GM19372 (cell line): ENCODE measurements at regions not wholly inside any gene's neighbourhood (a gene's known extent, or its start where the extent isn't known, plus 50 kb on each side); places are given as distances from the start of the nearest gene placed in this dataset.

ENCODE experiments used
- ATAC-seq: cut with Tn5 transposase; IDR thresholded peaks from one replicate; pipeline ENCODE4 v1.9.1; 2021; ENCODE audit warnings: mild to moderate bottlenecking, low read depth, moderate library complexity; ENCODE audit not compliant: unreplicated experiment

DNA sequence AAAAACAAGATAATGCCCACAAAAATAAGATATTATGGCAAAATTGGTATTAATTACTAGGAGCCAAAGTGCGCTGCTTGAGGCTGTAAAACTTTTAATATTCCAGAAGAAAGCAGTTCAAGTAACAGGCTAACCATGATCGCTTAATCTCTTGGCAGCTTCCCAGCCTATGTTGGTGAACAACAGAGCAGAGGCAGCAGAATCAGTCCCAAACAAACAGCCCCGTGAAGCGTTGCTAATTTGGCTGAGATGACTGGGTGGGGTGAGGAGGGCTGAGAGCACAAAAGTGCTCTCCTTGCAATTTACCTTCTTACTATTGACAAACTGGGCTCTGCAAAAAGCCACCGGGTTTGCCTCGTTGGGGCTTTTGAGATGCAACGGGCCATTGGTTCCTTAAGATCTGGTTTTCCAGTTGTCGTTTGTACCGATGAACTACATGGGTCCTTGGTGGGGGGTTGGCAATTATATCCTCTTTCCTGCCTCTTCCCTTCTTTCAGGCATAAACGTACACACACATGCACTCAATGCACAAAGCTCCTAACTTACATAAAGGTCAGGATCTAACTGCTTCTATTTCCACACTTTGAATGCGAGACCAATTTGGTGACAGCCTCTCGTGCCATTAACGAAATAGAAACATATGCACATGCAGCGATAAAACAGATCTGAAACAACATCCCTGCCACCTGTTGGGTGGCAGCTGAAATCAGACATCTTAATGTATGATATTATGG, 407.6 kb upstream of the CADM1 start:
- no peak for ATAC-seq

GRCh38 chr11:115910379-115910778, 406.2 kb upstream of the CADM1 start:
- ATAC-seq: no peak

DNA sequence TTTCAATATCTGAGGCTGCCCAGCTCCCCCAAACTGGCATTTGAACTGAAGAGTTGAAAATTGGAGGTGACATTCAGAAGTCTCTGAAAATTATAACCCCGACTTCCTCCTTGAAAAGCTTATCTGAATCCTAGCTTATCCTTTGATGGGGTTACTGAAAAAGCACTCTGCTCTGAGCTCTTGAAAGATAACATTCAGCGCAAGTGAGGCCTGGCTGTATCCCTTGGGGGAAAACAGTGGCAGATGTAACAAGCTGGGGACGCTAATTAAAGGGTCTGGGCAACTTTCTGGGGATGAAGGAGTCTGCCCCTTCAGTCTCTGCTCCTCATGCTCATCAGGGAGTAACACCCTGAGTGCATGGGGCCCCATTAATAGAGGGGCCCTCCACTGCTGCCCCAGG, 402.0 kb upstream of the CADM1 start:
- no peak for ATAC-seq

DNA sequence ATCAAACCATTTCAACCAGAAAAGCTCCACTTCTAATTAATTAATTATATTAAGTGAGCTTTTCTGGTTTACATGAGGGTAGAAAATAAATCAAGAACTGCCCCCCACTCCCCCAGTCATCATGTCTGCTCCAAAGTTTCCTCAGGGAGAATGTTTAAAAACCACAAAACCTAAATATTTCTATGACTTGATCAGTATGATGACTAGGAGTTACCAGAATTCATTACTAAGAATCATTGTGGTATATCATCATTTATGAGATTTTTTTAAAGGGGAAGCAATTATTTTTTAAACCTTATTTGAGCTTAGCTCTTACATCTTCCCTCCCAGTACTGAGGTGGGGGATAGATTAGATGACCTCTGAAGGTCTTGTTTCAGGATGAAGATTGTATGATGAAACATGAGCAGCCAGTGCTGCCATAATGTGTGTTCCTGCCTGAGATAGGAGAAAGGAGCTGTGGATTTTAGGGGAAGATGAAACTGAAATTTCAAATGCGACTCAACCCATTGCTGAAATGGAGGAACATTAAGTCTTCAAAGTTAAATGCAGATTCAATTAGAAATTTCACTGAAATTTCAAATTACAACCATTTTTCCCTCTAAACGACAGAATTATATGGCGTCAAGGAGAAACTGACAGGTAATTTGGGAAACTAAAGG, 401.3 kb upstream of the CADM1 start:
- no peak for ATAC-seq

DNA sequence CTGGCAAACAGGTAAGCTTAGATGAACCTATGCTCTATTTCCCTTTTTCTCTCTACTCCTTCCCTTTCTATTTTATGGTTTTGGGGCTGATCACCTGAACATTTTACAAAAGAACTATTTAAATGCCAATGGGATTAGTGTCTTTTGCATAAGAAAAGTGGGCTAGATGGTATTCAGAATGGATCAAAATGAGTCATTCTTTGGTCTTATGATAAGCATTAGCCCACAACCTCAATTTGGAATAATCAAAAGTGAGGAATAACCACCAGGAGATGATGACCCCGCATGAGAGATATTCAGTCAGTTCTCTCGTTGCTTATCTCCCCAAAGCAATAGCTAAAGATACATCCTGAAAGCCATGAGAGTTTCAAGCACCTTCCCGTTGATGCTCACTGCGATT, 399.0 kb upstream of the CADM1 start:
- no peak for ATAC-seq

DNA sequence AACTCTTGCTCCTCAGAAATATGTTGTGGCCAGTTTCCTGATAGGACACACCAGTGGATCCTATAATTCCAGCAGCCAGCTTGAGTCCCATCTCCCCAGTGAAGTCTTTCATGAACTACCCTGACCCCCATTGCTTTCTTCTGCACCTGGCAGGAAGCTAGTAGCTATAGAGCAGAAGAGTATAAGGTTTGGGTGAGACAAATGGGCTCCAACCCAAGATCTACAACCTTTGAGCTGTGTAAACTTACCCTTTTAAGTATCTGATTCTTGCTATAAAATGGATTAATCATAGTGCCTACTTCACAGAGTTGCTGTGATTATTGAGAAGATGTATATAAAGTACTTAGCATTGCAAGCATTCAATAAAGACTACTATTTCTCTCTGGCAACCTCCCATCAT, 396.9 kb upstream of the CADM1 start:
- no peak for ATAC-seq

GRCh38 chr11:115900111-115900510, 395.9 kb upstream of the CADM1 start:
- ATAC-seq: no peak

DNA sequence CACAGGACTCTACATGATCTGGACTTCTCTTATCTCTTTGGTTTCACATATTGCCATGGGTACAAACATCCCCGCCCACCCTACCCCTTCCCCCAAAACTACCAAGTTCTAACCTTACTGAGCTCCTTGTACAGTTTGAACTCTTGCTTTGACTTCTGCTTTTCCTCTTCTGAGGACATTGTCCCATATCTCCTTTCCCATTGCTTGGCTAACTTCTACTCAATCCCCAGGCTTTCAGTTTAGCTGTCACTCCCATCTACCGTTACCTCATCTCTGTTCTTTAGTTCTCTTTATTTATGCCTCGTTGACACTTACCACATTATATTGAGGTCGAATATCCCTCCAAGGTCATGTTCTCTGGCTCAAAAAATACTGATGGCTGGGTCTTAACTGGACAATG, 393.5 kb upstream of the CADM1 start:
- ATAC-seq: no peak

GRCh38 chr11:115896084-115896483, 391.9 kb upstream of the CADM1 start:
- no peak for ATAC-seq

DNA sequence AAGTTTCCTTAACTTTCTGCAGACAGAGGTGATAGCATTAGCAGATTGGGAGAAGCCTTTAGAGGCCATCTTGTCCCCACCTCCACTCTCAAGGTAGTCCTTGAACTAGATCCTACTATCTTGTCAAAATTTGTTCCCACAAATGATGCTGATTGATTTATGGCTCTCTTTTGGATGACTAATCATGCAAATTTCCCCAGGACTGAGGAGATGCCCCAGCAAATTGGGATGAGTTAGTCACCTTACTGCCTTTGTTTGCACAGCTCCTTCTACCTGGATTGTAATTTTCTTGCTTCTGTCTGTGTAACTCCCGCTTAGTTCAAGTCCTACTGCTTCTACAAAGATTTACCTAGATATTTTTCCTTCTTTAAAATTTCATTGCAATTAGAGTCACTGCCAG, 391.4 kb upstream of the CADM1 start:
- no peak for ATAC-seq

DNA sequence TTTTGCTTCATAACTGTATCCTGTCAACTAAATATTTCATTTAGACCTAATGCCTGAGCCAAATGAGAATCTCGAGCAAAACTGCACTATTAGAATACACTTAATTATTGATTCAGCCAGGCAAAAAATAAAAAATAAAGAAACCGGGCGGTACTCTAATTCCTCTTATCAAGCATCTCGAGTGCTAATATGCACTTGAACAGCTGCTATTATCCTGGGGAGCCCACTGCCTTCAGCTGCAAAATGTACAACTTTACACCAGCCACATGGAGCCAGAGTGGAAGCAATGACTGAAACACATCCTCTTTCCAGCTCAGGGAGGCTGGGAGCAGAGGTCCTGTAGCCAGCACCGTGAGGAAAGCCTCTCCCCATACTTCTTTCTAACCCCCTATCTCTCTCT, 390.0 kb upstream of the CADM1 start:
- no peak for ATAC-seq

DNA sequence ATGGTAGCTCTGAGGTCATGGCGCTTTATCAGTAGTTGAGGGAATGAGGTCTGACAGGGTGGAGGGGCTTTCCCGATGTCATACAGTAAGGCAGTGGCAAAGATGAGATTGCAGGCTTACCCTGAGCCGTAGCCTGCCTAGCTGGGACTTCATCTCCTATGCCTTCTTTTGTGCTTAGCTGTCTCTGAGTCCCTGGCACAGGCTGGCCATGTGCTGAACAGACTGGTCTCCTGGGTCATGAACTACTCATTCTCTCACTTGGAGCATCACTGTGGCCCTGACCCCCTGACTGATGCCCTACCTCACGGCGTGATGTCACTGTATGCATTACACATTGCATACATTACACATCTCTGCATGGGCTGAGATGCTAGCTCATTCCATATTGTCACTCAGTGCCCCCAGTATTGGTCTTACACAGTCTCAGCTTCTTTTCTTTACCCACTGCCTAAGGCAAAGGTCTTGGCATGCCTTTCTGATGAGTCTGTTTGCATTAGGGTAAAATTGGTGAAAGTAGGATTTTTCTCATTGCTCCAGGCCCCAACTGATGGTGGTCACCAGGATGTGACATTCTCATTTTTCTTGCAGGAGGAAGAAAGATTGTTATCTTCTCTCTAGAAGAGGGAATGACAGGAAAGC, 389.4 kb upstream of the CADM1 start:
- ATAC-seq: no peak

- no peak for ATAC-seq
These were observed 387.8 kb upstream of the CADM1 start for GRCh38 chr11:115892016-115892415.

GRCh38 chr11:115891581-115891980, 387.4 kb upstream of the CADM1 start:
- no peak for ATAC-seq

GRCh38 chr11:115890500-115890899, 386.3 kb upstream of the CADM1 start:
- no peak for ATAC-seq

- no peak for ATAC-seq
These were observed 385.5 kb upstream of the CADM1 start for GRCh38 chr11:115889712-115890111.

DNA sequence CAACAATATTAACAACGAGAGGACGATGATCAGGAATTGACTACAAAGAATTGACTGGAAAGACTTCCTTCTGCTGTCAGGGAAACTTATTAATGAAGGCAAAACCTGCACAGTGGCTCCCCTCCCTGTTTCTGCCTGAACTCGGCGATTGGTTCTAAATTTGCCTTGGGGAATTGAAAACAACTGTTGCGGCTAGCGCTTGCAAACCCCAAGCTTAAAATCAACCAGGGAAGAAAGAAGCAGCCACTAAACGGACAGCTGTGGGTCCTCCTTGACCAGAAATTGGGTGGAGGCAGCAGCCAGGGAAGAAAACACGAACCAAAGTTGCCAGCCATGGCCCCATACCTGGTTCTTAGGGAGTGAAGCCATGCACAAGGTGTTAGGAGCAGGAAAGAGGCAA, 383.5 kb upstream of the CADM1 start:
- no peak for ATAC-seq

GRCh38 chr11:115887316-115887715, 383.1 kb upstream of the CADM1 start:
- no peak for ATAC-seq

GRCh38 chr11:115886422-115886733, 382.2 kb upstream of the CADM1 start:
- no peak for ATAC-seq

GRCh38 chr11:115885535-115886421, 381.6 kb upstream of the CADM1 start:
- no peak for ATAC-seq
